Embryonic facial prominence (tissue), 1 donor: ENCODE measurements at regions not wholly inside any gene's neighbourhood (a gene's known extent, or its start where the extent isn't known, plus 50 kb on each side); places are given as distances from the start of the nearest gene placed in this dataset.

Experiments used
- DNase-seq: peaks from one replicate; pipeline ENCODE4 v3.0.0-alpha.2; 2016; ENCODE audit errors: extremely low spot score

GRCh38 chr3:40810813-40811212 lies 286.1 kb downstream of the ZNF621 start:
- no peak for DNase-seq

GRCh38 chr3:40817017-40817416 lies 292.3 kb downstream of the ZNF621 start:
- DNase-seq: no peak

- no peak for DNase-seq
Measured at GRCh38 chr3:40821315-40821714, 296.6 kb downstream of the ZNF621 start.

GRCh38 chr3:40827226-40827625 lies 302.5 kb downstream of the ZNF621 start:
- no peak for DNase-seq

GRCh38 chr3:40827942-40828688 lies 303.4 kb downstream of the ZNF621 start:
- no peak for DNase-seq

- DNase-seq: no peak
Measured at GRCh38 chr3:40828741-40829415, 304.1 kb downstream of the ZNF621 start.

GRCh38 chr3:40829876-40830275 lies 305.1 kb downstream of the ZNF621 start:
- DNase-seq: no peak

GRCh38 chr3:40837300-40837699 lies 312.5 kb downstream of the ZNF621 start:
- no peak for DNase-seq

GRCh38 chr3:40841131-40841530 lies 316.4 kb downstream of the ZNF621 start:
- no peak for DNase-seq

GRCh38 chr3:40841570-40842109 lies 316.9 kb downstream of the ZNF621 start:
- no peak for DNase-seq

- no peak for DNase-seq
Measured at GRCh38 chr3:40842714-40843113, 318.0 kb downstream of the ZNF621 start.

GRCh38 chr3:40843208-40843624 lies 318.5 kb downstream of the ZNF621 start:
- DNase-seq: no peak

- no peak for DNase-seq
Measured at GRCh38 chr3:40843851-40844548, 319.2 kb downstream of the ZNF621 start.

GRCh38 chr3:40844896-40845295 lies 320.1 kb downstream of the ZNF621 start:
- DNase-seq: no peak

- no peak for DNase-seq
Measured at GRCh38 chr3:40845447-40845846, 320.7 kb downstream of the ZNF621 start.

GRCh38 chr3:40845916-40846315 lies 321.2 kb downstream of the ZNF621 start:
- no peak for DNase-seq

GRCh38 chr3:40846451-40846850 lies 321.7 kb downstream of the ZNF621 start:
- no peak for DNase-seq

GRCh38 chr3:40847551-40847992 lies 322.8 kb downstream of the ZNF621 start:
- DNase-seq: no peak

- DNase-seq: no peak
Measured at GRCh38 chr3:40848421-40848820, 323.7 kb downstream of the ZNF621 start.

GRCh38 chr3:40850861-40851260 lies 326.1 kb downstream of the ZNF621 start:
- no peak for DNase-seq

GRCh38 chr3:40851836-40852235 lies 327.1 kb downstream of the ZNF621 start:
- no peak for DNase-seq

GRCh38 chr3:40852712-40853111 lies 328.0 kb downstream of the ZNF621 start:
- no peak for DNase-seq
